Spleen (tissue), 11 donors: ENCODE measurements at regions not wholly inside any gene's neighbourhood (a gene's known extent, or its start where the extent isn't known, plus 50 kb on each side); places are given as distances from the start of the nearest gene placed in this dataset.

ENCODE experiments used
- DNase-seq: peaks from one replicate; pipeline ENCODE4 v3.0.0-alpha.2; 2020
- H3K27ac ChIP-seq, 8 donors: fragments of 200-600 bp; sonication (generic) in 7 of 8; 1 replicate in 4 of 8; 2 replicates in 4 of 8; pipeline versions ENCODE4 v1.5.0 to v1.8.0; 2016 to 2021; ENCODE audit warnings: inconsistent platforms in 4 of 8, mild to moderate bottlenecking in 4 of 8, moderate library complexity in 1 of 8
- H3K27me3 ChIP-seq, 7 donors: fragments of 200-600 bp; sonication (generic) in 6 of 7; replicated peaks in 1 of 7; 1 replicate in 4 of 7; 2 replicates in 3 of 7; pipeline versions ENCODE4 v1.5.0 to v1.8.0; 2016 to 2021; ENCODE audit warnings: inconsistent platforms in 3 of 7, mild to moderate bottlenecking in 1 of 7
- H3K36me3 ChIP-seq, 6 donors: fragments of 200-600 bp; sonication (generic) in 5 of 6; 1 replicate in 4 of 6; 2 replicates in 2 of 6; pipeline versions ENCODE4 v1.5.0 to v1.8.0; 2016 to 2021; ENCODE audit warnings: inconsistent platforms in 2 of 6
- H3K4me1 ChIP-seq, 6 donors: fragments of 200-600 bp; sonication (generic) in 5 of 6; 1 replicate in 3 of 6; 2 replicates in 3 of 6; pipeline versions ENCODE4 v1.5.0 to v1.8.0; 2016 to 2021; ENCODE audit warnings: inconsistent platforms in 3 of 6
- H3K4me3 ChIP-seq, 8 donors: fragments of 200-600 bp; sonication (generic) in 7 of 8; 1 replicate in 4 of 8; 2 replicates in 4 of 8; pipeline versions ENCODE4 v1.5.0 to v1.8.0; 2016 to 2021; ENCODE audit warnings: inconsistent platforms in 4 of 8, mild to moderate bottlenecking in 4 of 8, moderate library complexity in 2 of 8
- H3K9me3 ChIP-seq, 8 donors: fragments of 200-600 bp; sonication (generic) in 7 of 8; 1 replicate in 4 of 8; 2 replicates in 4 of 8; pipeline versions ENCODE4 v1.5.0 to v1.8.0; 2016 to 2021; ENCODE audit warnings: inconsistent platforms in 4 of 8
- CTCF ChIP-seq, 11 experiments: fragments of 200-600 bp in 7 of 11; fragments of 450-650 bp in 4 of 11; sonication (generic) in 4 of 11; IDR thresholded peaks in 8 of 11; conservative IDR thresholded peaks in 3 of 11; 1 replicate in 7 of 11; 2 replicates in 4 of 11; pipeline versions ENCODE4 v1.4.0 to v1.8.0; 2016 to 2021; ENCODE audit warnings: antibody characterized with exemption in 11 of 11, inconsistent platforms in 4 of 11, mild to moderate bottlenecking in 1 of 11
- POLR2A ChIP-seq, 3 donors: fragments of 450-650 bp; IDR thresholded peaks; one replicate each; pipeline ENCODE4 v1.5.1; 2017; ENCODE audit warnings: antibody characterized with exemption in 3 of 3, mild to moderate bottlenecking in 1 of 3
- POLR2AphosphoS5 ChIP-seq, 3 donors: sonication (generic); formaldehyde crosslinking; IDR thresholded peaks; one replicate each; pipeline ENCODE4 v1.5.1; 2017; ENCODE audit warnings: antibody characterized with exemption in 3 of 3
- WGBS, 5 donors: extraction: QIAGEN DNeasy Blood & Tissue Kit in 3 of 5; methylation state at CpG; one replicate each; pipeline versions ENCODE4 v1.1.5 to v1.1.7; 2013 to 2018; 5-methylcytosine and 5-hydroxymethylcytosine counted together
- intact Hi-C: fragments of 100-400 bp; cut with DNase I; formaldehyde crosslinking; loops from one replicate; pipeline ENCODE4 v1.15.0; 2023; ENCODE audit warnings: low total_unique reads
- donor health status: healthy with polysubstance abuse.
- donor health status: DM: no; HTN: no; CAD: no; lungs with moderate emphysema.
- donor health status: DM: no; HTN: no; CAD: no.
- donor health status: Bipolar disorder and iron deficiency.
- donor health status: healthy.
- donor health status: DM: no; HTN: no; CAD: no.
- donor health status: DM: yes; HTN: yes; CAD: no.

DNA sequence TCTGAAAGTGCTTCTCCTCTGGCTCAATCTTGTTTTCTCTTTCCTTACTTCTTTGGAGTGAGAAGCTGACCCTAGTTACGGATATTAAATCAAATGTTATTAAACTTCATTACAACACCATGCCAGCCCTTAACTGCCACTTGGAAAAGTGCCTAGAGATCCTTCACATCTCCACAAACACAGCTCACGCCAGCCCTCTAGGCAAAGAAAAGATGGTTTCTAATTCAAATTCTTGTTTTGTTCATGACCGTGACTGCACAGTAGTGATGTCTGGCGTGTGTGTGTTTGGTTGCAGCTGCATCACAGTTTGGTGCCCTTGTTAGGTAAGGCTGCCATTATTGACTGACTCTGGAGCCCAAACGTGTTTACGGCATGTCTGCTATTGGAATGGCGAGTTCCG, 113.0 kb downstream of the BEGAIN start:
- H3K4me1 ChIP-seq: no peaks in the 10 kb centered on the region
- no peak for TF ChIP-seq POLR2A (IDR thresholded peaks at IDR 0.05)
- no peak for TF ChIP-seq CTCF (IDR thresholded peaks at IDR 0.05 in 8 of 11, conservative IDR thresholded peaks at IDR 0.05 in 3 of 11)
- no peak for TF ChIP-seq POLR2AphosphoS5 (IDR thresholded peaks at IDR 0.05)
- H3K27ac ChIP-seq: no peak overlapping the region
- intact Hi-C loops: no loop called here
- no peaks in the 10 kb centered on the region for H3K27me3 ChIP-seq
- no peak for DNase-seq
- peaks cover 0 to 36% (median 0%) of the 10 kb centered on the region in 6 donors for H3K36me3 ChIP-seq
- WGBS, 5 donors: 91 to 95% (median 93%) methylated on average over 8 of the region's 8 CpGs
- no peaks in the 10 kb centered on the region for H3K9me3 ChIP-seq
- H3K4me3 ChIP-seq: no peak overlapping the region

- no peaks in the 10 kb centered on the region for H3K9me3 ChIP-seq
- H3K36me3 ChIP-seq: peaks cover 0 to 25% (median 0%) of the 10 kb centered on the region in 6 donors
- intact Hi-C loops: no loop called here
- no peak overlapping the region for H3K4me3 ChIP-seq
- WGBS, 5 donors: 95 to 100% (median 97%) methylated on average over 7 of the region's 7 CpGs
- TF ChIP-seq POLR2AphosphoS5 (IDR thresholded peaks at IDR 0.05) (no peak), CTCF (IDR thresholded peaks at IDR 0.05 in 8 of 11, conservative IDR thresholded peaks at IDR 0.05 in 3 of 11) (no peak), POLR2A (IDR thresholded peaks at IDR 0.05) (no peak)
- no peak for DNase-seq
- no peaks in the 10 kb centered on the region for H3K4me1 ChIP-seq
- no peak overlapping the region for H3K27ac ChIP-seq
- H3K27me3 ChIP-seq: no peaks in the 10 kb centered on the region
Observed at GRCh38 chr14:100475268-100475667, 111.9 kb downstream of the BEGAIN start.

GRCh38 chr14:100476012-100476822, 111.0 kb downstream of the BEGAIN start:
- H3K36me3 ChIP-seq: peaks cover 0 to 19% (median 0%) of the 10 kb centered on the region in 6 donors
- TF ChIP-seq POLR2A (IDR thresholded peaks at IDR 0.05): no peak
- TF ChIP-seq POLR2AphosphoS5 (IDR thresholded peaks at IDR 0.05): no peak
- no peak for TF ChIP-seq CTCF (IDR thresholded peaks at IDR 0.05 in 8 of 11, conservative IDR thresholded peaks at IDR 0.05 in 3 of 11)
- WGBS, 5 donors: 89 to 94% (median 93%) methylated on average over 13 to 14 of the region's 14 CpGs
- no peaks in the 10 kb centered on the region for H3K4me1 ChIP-seq
- H3K27ac ChIP-seq: no peak overlapping the region
- no peak for DNase-seq
- intact Hi-C loops: no loop called here
- H3K4me3 ChIP-seq: no peak overlapping the region
- H3K27me3 ChIP-seq: no peaks in the 10 kb centered on the region
- no peaks in the 10 kb centered on the region for H3K9me3 ChIP-seq

GRCh38 chr14:100484531-100485267, 102.5 kb downstream of the BEGAIN start:
- H3K27me3 ChIP-seq: no peaks in the 10 kb centered on the region
- peaks cover 0 to 11% (median 5%) of the 10 kb centered on the region in 6 donors for H3K4me1 ChIP-seq
- H3K9me3 ChIP-seq: no peaks in the 10 kb centered on the region
- peaks cover 0 to 35% (median 5%) of the 10 kb centered on the region in 6 donors for H3K36me3 ChIP-seq
- H3K4me3 ChIP-seq: no peak overlapping the region
- intact Hi-C loops: no loop called here
- H3K27ac ChIP-seq: no peak overlapping the region
- DNase-seq: no peak
- WGBS, 5 donors: 94 to 97% (median 96%) methylated on average over 4 of the region's 4 CpGs
- TF ChIP-seq POLR2A (IDR thresholded peaks at IDR 0.05) (no peak), CTCF (IDR thresholded peaks at IDR 0.05 in 8 of 11, conservative IDR thresholded peaks at IDR 0.05 in 3 of 11) (no peak), POLR2AphosphoS5 (IDR thresholded peaks at IDR 0.05) (no peak)
